ENCODE measurements at regions not wholly inside any gene's neighbourhood (a gene's known extent, or its start where the extent isn't known, plus 50 kb on each side); places are given as distances from the start of the nearest gene placed in this dataset.

DNA sequence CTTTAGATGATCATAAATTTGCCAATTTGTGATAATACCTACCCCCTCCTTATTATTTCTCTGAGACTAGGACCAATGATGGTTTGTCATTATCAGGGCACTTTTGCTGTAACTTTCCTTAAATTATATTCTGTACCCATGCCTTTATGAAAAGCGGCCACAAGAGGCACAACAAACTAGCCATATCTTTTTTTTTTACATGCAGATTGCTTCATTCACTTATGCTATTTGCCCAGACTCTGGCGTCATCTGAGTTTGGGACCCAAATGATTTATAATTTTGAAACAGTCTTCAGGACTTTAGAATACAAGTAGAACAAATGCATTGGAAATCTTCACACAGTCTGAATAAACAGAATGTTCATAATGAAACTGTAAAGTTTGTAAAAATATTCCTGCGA lies 408.1 kb downstream of the MAT2B start:
- TF ChIP-seq, protein P1, sequence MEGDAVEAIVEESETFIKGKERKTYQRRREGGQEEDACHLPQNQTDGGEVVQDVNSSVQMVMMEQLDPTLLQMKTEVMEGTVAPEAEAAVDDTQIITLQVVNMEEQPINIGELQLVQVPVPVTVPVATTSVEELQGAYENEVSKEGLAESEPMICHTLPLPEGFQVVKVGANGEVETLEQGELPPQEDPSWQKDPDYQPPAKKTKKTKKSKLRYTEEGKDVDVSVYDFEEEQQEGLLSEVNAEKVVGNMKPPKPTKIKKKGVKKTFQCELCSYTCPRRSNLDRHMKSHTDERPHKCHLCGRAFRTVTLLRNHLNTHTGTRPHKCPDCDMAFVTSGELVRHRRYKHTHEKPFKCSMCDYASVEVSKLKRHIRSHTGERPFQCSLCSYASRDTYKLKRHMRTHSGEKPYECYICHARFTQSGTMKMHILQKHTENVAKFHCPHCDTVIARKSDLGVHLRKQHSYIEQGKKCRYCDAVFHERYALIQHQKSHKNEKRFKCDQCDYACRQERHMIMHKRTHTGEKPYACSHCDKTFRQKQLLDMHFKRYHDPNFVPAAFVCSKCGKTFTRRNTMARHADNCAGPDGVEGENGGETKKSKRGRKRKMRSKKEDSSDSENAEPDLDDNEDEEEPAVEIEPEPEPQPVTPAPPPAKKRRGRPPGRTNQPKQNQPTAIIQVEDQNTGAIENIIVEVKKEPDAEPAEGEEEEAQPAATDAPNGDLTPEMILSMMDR (IDR thresholded peaks at IDR 0.05; ENCODE audit: low read depth, low read length, missing input control) = peak; percentile 6
- TF ChIP-seq, protein P2, sequence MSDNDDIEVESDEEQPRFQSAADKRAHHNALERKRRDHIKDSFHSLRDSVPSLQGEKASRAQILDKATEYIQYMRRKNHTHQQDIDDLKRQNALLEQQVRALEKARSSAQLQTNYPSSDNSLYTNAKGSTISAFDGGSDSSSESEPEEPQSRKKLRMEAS (IDR thresholded peaks at IDR 0.05) = no peak
- TF ChIP-seq RAD21 (IDR thresholded peaks at IDR 0.05) (peak in 1 of 2 donors; percentile 20), GABPA (IDR thresholded peaks at IDR 0.05 in 1 of 2, conservative IDR thresholded peaks at IDR 0.05 in 1 of 2) (no peak), JUND (IDR thresholded peaks at IDR 0.05) (no peak), SP1 (IDR thresholded peaks at IDR 0.05) (no peak), EGR1 (IDR thresholded peaks at IDR 0.05; ENCODE audit: low read depth in 2 of 2) (no peak), YY1 (IDR thresholded peaks at IDR 0.05) (no peak), HNF4G (IDR thresholded peaks at IDR 0.05) (no peak)
- TF ChIP-seq, protein P3, sequence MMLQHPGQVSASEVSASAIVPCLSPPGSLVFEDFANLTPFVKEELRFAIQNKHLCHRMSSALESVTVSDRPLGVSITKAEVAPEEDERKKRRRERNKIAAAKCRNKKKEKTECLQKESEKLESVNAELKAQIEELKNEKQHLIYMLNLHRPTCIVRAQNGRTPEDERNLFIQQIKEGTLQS (IDR thresholded peaks at IDR 0.05) = no peak
- TF ChIP-seq, protein P4, sequence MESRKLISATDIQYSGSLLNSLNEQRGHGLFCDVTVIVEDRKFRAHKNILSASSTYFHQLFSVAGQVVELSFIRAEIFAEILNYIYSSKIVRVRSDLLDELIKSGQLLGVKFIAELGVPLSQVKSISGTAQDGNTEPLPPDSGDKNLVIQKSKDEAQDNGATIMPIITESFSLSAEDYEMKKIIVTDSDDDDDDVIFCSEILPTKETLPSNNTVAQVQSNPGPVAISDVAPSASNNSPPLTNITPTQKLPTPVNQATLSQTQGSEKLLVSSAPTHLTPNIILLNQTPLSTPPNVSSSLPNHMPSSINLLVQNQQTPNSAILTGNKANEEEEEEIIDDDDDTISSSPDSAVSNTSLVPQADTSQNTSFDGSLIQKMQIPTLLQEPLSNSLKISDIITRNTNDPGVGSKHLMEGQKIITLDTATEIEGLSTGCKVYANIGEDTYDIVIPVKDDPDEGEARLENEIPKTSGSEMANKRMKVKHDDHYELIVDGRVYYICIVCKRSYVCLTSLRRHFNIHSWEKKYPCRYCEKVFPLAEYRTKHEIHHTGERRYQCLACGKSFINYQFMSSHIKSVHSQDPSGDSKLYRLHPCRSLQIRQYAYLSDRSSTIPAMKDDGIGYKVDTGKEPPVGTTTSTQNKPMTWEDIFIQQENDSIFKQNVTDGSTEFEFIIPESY (IDR thresholded peaks at IDR 0.05) = no peak
- TF ChIP-seq, protein P5, sequence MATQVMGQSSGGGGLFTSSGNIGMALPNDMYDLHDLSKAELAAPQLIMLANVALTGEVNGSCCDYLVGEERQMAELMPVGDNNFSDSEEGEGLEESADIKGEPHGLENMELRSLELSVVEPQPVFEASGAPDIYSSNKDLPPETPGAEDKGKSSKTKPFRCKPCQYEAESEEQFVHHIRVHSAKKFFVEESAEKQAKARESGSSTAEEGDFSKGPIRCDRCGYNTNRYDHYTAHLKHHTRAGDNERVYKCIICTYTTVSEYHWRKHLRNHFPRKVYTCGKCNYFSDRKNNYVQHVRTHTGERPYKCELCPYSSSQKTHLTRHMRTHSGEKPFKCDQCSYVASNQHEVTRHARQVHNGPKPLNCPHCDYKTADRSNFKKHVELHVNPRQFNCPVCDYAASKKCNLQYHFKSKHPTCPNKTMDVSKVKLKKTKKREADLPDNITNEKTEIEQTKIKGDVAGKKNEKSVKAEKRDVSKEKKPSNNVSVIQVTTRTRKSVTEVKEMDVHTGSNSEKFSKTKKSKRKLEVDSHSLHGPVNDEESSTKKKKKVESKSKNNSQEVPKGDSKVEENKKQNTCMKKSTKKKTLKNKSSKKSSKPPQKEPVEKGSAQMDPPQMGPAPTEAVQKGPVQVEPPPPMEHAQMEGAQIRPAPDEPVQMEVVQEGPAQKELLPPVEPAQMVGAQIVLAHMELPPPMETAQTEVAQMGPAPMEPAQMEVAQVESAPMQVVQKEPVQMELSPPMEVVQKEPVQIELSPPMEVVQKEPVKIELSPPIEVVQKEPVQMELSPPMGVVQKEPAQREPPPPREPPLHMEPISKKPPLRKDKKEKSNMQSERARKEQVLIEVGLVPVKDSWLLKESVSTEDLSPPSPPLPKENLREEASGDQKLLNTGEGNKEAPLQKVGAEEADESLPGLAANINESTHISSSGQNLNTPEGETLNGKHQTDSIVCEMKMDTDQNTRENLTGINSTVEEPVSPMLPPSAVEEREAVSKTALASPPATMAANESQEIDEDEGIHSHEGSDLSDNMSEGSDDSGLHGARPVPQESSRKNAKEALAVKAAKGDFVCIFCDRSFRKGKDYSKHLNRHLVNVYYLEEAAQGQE (IDR thresholded peaks at IDR 0.05) = no peak

Data from liver (tissue), 3 donors.